PC-3 (cell line): ENCODE measurements at regions not wholly inside any gene's neighbourhood (a gene's known extent, or its start where the extent isn't known, plus 50 kb on each side); places are given as distances from the start of the nearest gene placed in this dataset.

Source experiments
- ATAC-seq: fragments of 200-7000 bp; cut with Tn5 transposase; 2 replicates; pipeline ENCODE4 v1.9.1; 2020; ENCODE audit warnings: mild to moderate bottlenecking, moderate library complexity
- BruUV-seq: library from RNA; stranded (reverse); fragments of 400-500 nt; replicated peaks from 2 replicates; lab custom pipeline; 2021; lab: Mats Ljungman, UMichigan
- CTCF ChIA-PET: fragments of 300-600 bp; sonication (Branson Sonifier 250); formaldehyde crosslinking; loops from one replicate; lab custom pipeline; 2022; ENCODE audit warnings: antibody characterized with exemption; lab: Charles Lee
- POLR2A ChIA-PET: fragments of 300-600 bp; sonication (Branson Sonifier 250); formaldehyde crosslinking; loops from one replicate; lab custom pipeline; 2022; ENCODE audit warnings: antibody characterized with exemption; ENCODE audit not compliant: unreplicated experiment; lab: Charles Lee
- DNase-seq: peaks from one replicate; pipeline ENCODE4 v3.0.0-alpha.2; 2015
- H2AFZ ChIP-seq: fragments of 300-600 bp; sonication (generic); 2 replicates; pipeline ENCODE4 v1.6.0; 2016; ENCODE audit warnings: antibody characterized with exemption, low read length
- H3F3A ChIP-seq: fragments of 300-600 bp; sonication (generic); one replicate; pipeline ENCODE4 v1.6.0; 2017; ENCODE audit warnings: antibody characterized with exemption, low read length, control low read depth, mild to moderate bottlenecking; ENCODE audit not compliant: unreplicated experiment
- H3K27ac ChIP-seq: fragments of 300-600 bp; sonication (generic); 2 replicates; pipeline ENCODE4 v1.5.1; 2016; ENCODE audit warnings: mild to moderate bottlenecking, low read length
- H3K27me3 ChIP-seq: fragments of 300-600 bp; sonication (generic); 2 replicates; pipeline ENCODE4 v1.6.1; 2016; ENCODE audit warnings: low read length, mixed read lengths
- H3K36me3 ChIP-seq: fragments of 300-600 bp; sonication (generic); 2 replicates; pipeline ENCODE4 v1.6.1; 2016; ENCODE audit warnings: low read depth, mixed run types, low read length, mixed read lengths
- H3K4me1 ChIP-seq: fragments of 300-600 bp; sonication (generic); 2 replicates; pipeline ENCODE4 v1.5.1; 2016; ENCODE audit warnings: low read length; ENCODE audit not compliant: insufficient read depth
- H3K4me2 ChIP-seq: fragments of 300-600 bp; sonication (generic); 2 replicates; pipeline ENCODE4 v1.6.0; 2016; ENCODE audit warnings: low read length
- H3K4me3 ChIP-seq: fragments of 300-600 bp; sonication (generic); 2 replicates; pipeline ENCODE4 v1.5.1; 2016; ENCODE audit warnings: mild to moderate bottlenecking, low read length, mixed read lengths
- H3K79me2 ChIP-seq: fragments of 300-600 bp; sonication (generic); 2 replicates; pipeline ENCODE4 v1.6.1; 2017; ENCODE audit warnings: low read length, mixed read lengths
- H3K9ac ChIP-seq: fragments of 300-600 bp; sonication (generic); 2 replicates; pipeline ENCODE4 v1.6.0; 2016; ENCODE audit warnings: mild to moderate bottlenecking, low read length
- H3K9me2 ChIP-seq: fragments of 300-600 bp; sonication (generic); replicated peaks from 2 replicates; pipeline ENCODE4 v1.6.1; 2016; ENCODE audit warnings: mixed run types, low read length, mixed read lengths
- H3K9me3 ChIP-seq: fragments of 300-600 bp; sonication (generic); 2 replicates; pipeline ENCODE4 v1.6.1; 2016; ENCODE audit warnings: low read length, mixed read lengths
- H4K20me1 ChIP-seq: fragments of 300-600 bp; sonication (generic); 2 replicates; pipeline ENCODE4 v1.6.1; 2016; ENCODE audit warnings: low read length, mixed read lengths
- CTCF ChIP-seq: fragments of 300-600 bp; sonication (generic); conservative IDR thresholded peaks from 2 replicates; pipeline ENCODE4 v1.5.1; 2017; ENCODE audit warnings: antibody characterized with exemption, low read depth, mild to moderate bottlenecking, low read length
- EZH2 ChIP-seq: fragments of 300-600 bp; sonication (generic); IDR thresholded peaks from one replicate; pipeline ENCODE4 v1.6.1; 2017; ENCODE audit warnings: antibody characterized with exemption, mild to moderate bottlenecking, low read length; ENCODE audit not compliant: unreplicated experiment
- EZH2phosphoT487 ChIP-seq: fragments of 300-600 bp; sonication (generic); IDR thresholded peaks from 2 replicates; pipeline ENCODE4 v1.6.1; 2018; ENCODE audit warnings: mild to moderate bottlenecking, antibody characterized with exemption, low read length, borderline replicate concordance
- intact Hi-C: fragments of 100-400 bp; cut with micrococcal nuclease; formaldehyde crosslinking; loops from 2 replicates; pipeline ENCODE4 v1.9.0; 2023

DNA sequence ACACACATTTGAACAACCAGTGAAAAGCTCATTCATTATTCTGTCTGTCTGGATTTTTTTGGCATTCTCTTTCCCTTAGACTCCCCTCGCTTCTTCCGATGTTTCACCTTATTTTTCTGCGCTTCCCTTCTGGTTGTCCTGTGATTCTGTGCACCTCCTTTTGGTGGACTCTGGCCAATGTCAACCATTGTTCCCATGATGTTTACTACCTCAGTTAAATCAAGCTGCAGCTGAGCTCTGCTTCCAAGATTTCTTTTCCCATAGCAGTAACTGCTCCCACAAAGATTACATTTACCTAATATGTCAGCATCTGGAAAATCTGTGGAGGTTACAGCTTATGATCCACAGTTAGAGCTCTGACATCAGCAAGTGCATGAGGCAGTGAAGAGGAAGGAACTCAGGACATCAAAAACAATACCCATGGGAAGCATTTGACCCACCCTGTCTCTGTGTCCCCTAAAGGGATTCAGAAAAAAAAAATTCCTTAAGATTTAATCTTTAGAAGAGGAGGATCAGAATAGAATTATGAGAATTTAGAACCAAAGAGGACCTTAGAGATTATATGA, 69.9 kb upstream of the ADAMTS5 start:
- Histone ChIP-seq H3F3A (no peaks in the 10 kb centered on the region), H3K4me3 (no peak overlapping the region), H3K27me3 (no peaks in the 10 kb centered on the region), H2AFZ (no peak overlapping the region), H3K9ac (no peak overlapping the region), H3K9me2 (no peaks in the 10 kb centered on the region), H3K4me2 (no peak overlapping the region), H4K20me1 (no peaks in the 10 kb centered on the region), H3K4me1 (no peaks in the 10 kb centered on the region), H3K79me2 (no peaks in the 10 kb centered on the region), H3K9me3 (no peaks in the 10 kb centered on the region), H3K36me3 (no peaks in the 10 kb centered on the region), H3K27ac (no peak overlapping the region)
- no peak for DNase-seq
- TF ChIP-seq CTCF (no peak), EZH2 (no peak), EZH2phosphoT487 (no peak)
- POLR2A ChIA-PET = no interaction called here
- CTCF ChIA-PET = no interaction called here
- no peak for ATAC-seq
- intact Hi-C loops = no loop called here
- BruUV-seq = no TSS peak

DNA sequence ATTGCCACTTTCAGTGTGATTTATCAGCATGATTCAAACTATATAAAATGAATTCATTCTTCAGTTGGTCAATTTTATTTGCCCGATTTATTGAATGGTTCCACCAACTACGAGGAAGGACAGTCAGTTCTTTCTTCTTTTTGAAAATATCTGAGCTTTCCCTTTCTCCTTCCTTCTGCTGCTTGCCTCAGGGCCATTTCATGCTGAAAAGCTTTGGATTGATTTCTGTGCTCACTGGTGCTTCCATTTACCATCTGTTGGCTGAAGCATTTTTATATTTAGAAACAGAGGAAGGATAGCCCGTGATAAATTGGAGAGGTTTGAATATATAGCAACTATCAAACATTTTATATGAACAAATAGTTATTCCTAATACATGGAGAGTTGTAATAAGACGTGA, 68.9 kb upstream of the ADAMTS5 start:
- H2AFZ ChIP-seq = no peak overlapping the region
- H3K9me3 ChIP-seq = no peaks in the 10 kb centered on the region
- no TSS peak for BruUV-seq
- no peak for DNase-seq
- TF ChIP-seq CTCF (no peak), EZH2 (no peak), EZH2phosphoT487 (no peak)
- ATAC-seq = no peak
- no peaks in the 10 kb centered on the region for H3F3A ChIP-seq
- H3K4me2 ChIP-seq = no peak overlapping the region
- H3K27ac ChIP-seq = no peak overlapping the region
- H3K9me2 ChIP-seq = no peaks in the 10 kb centered on the region
- no peaks in the 10 kb centered on the region for H3K4me1 ChIP-seq
- H3K36me3 ChIP-seq = no peaks in the 10 kb centered on the region
- H3K79me2 ChIP-seq = no peaks in the 10 kb centered on the region
- intact Hi-C loops = no loop called here
- H4K20me1 ChIP-seq = no peaks in the 10 kb centered on the region
- H3K4me3 ChIP-seq = no peak overlapping the region
- ChIA-PET CTCF (no interaction called here), POLR2A (no interaction called here)
- H3K9ac ChIP-seq = no peak overlapping the region
- no peaks in the 10 kb centered on the region for H3K27me3 ChIP-seq

DNA sequence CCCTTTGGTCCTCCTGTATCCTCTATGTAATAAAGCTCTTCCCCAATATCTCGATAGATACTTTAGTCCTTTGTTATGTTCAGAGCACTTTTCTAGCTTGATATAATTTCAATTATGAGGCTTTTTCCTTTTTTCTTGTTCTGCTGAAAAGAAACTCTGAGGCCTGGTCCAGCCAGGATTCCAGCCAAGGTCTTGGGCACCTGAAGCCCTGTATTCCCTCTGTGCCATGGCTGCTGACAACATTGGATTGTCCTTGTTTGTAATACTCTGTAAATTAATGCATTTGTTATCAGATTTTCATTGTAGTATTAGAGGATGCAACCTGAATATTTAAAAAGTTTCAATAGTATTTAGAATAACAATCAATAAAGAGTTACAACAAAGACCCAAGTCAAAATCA, 67.9 kb upstream of the ADAMTS5 start:
- BruUV-seq = no TSS peak
- no peak overlapping the region for H3K9ac ChIP-seq
- no peak overlapping the region for H3K27ac ChIP-seq
- no peaks in the 10 kb centered on the region for H3F3A ChIP-seq
- no peaks in the 10 kb centered on the region for H3K9me2 ChIP-seq
- intact Hi-C loops = no loop called here
- H3K4me3 ChIP-seq = no peak overlapping the region
- no peaks in the 10 kb centered on the region for H3K79me2 ChIP-seq
- ATAC-seq (no peak), DNase-seq (no peak)
- H3K4me2 ChIP-seq = no peak overlapping the region
- no peak for TF ChIP-seq EZH2
- TF ChIP-seq EZH2phosphoT487 = no peak
- no peak for TF ChIP-seq CTCF
- POLR2A ChIA-PET = no interaction called here
- no peaks in the 10 kb centered on the region for H3K9me3 ChIP-seq
- H2AFZ ChIP-seq = no peak overlapping the region
- no peaks in the 10 kb centered on the region for H3K36me3 ChIP-seq
- H3K27me3 ChIP-seq = no peaks in the 10 kb centered on the region
- no peaks in the 10 kb centered on the region for H3K4me1 ChIP-seq
- CTCF ChIA-PET = no interaction called here
- H4K20me1 ChIP-seq = no peaks in the 10 kb centered on the region
